ENCODE measurements at regions not wholly inside any gene's neighbourhood (a gene's known extent, or its start where the extent isn't known, plus 50 kb on each side); places are given as distances from the start of the nearest gene placed in this dataset.

DNA sequence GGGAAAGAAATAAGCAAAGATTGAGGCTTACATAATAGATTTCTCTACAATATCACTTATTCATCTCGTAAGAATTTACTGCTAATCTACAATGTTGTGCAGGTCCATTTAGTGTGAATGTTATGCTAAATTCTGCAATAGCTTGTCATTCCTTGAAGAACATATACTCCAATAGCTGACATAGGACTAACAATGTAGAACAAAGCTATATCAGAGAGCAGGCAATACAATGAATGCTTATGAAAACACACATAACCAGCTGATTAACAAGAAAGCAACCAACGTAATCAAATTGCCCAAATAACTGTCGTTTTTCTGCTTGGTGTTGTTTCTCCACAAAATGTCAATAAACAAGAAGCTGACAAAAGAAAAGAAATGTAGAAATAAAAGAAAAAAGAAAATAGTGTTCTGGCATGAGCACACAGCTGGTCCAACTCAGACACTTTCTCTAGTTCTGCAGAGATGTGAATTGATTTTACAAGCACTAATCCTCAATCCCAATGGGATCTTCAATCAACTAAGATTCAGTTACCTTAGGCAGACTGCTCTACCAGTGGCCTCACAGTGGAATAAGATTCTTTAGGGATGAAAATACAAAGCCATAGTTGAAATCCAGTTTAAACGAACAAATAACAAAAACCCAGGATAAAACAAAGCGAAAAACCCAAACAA is 1024.7 kb upstream of the PIK3C3 start:
- no peak for TF ChIP-seq FOXM1 (IDR thresholded peaks at IDR 0.05; ENCODE audit: borderline replicate concordance)
- no peak for TF ChIP-seq ELF4 (IDR thresholded peaks at IDR 0.05)
- no peak for TF ChIP-seq ARNT (IDR thresholded peaks at IDR 0.05)
- TF ChIP-seq ZNF384 (IDR thresholded peaks at IDR 0.05) = no peak
- TF ChIP-seq SUZ12 (IDR thresholded peaks at IDR 0.05) = no peak
- no peak for TF ChIP-seq PKNOX1 (IDR thresholded peaks at IDR 0.05)

Measured in HEK293T (cell line).